NCI-H526 (cell line): ENCODE measurements at regions not wholly inside any gene's neighbourhood (a gene's known extent, or its start where the extent isn't known, plus 50 kb on each side); places are given as distances from the start of the nearest gene placed in this dataset.
"Not testable (repeated sequence)": the region's sequence is repeated elsewhere in the genome, so short reads cannot be mapped to it uniquely, and the experiment has no call there.

ENCODE experiments used
- DNase-seq, 2 experiments: peaks; one replicate each; lab custom pipeline; 2025; lab: John Stamatoyannopoulos, UW

DNA sequence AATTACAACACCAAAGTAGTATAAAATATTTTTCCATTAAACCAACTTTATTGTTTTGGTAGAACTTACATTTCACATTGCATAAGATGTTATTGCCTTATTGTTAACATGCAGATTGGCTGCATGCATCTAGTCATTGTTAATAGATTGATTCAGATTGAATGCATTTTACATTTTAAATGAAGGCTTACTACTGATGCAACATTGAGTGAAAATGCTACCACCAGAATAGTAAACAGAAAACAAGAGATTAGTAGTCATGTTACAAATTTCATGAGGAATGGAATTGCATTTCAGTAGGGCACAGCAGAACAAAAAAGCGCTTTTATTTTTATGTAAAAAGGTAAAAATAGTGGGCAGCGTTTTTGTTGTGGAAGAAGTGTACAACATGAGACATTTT lies 298.3 kb downstream of the ARL4A start:
- DNase-seq, result no peak

DNA sequence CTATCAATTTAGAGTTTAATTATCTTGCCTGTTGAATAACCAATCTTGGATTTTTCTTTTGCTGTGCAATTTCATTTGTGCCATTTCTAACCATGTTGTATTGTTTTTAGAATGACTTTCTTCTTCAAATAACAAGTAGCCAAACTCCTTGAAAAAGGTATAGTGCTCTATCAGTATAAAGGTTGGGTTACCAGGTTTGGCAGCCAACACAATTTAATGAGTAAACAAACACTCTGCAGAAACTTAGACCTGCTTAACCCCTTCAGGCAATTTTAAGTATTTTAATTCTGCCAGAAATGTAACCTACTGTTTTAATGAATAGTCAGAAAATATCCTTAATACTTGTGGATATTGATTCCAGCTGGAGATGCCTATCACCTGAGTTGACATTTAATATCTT lies 299.8 kb downstream of the ARL4A start:
- no peak for DNase-seq

GRCh38 chr7:12990440-12990839 lies 303.0 kb downstream of the ARL4A start:
- no peak for DNase-seq

- DNase-seq, result peak; percentile 29 to 32
Observed at GRCh38 chr7:12993025-12993424, 305.6 kb downstream of the ARL4A start.

DNA sequence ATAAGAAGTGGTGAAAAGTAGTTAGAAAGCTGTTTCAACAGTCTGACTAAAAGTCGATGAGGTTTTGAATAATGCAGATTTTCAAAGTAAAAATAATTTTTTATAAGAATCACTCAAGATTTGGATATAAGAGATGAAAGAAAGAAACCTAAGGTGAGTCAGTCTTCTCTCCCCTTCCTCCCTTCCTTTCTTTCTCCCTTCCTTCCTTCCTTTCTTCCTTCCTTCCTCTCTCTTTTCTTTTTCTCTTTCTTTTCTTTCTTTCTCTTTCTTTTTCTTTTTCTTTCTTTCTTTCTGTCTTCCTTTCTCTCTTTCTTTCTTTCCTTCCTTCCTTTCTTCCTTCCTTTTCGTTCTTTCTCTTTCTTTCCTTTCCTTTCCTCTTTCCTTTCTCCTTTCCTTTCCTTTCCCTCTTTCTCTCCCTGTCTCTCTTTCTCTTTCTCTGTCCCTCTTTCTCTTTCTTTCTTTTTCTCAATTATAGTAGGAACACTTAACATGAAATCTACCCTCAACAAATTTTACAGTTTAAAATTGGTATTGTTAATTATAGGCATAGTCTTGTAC lies 308.6 kb downstream of the ARL4A start:
- DNase-seq, result no peak

- no peak for DNase-seq
Observed at GRCh38 chr7:13007331-13007730, 319.9 kb downstream of the ARL4A start.

DNA sequence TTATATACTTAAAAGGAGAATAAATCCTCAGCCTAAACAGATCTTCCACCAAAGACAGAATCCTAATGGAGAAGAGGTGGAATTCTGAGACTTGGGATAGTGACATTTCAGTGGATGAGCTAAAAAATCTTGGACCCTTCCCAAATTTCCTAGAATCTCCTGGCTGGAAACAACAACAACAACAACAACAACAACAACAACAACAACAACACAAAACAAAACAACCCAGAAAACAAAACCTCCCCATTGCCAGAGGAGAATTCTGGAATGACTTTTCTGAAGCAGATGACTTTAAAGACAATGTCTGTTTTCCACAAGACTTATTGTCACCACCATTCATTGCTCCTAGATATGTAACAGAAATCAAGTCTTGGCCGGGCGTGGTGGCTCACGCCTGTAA lies 322.1 kb downstream of the ARL4A start:
- no peak for DNase-seq

DNA sequence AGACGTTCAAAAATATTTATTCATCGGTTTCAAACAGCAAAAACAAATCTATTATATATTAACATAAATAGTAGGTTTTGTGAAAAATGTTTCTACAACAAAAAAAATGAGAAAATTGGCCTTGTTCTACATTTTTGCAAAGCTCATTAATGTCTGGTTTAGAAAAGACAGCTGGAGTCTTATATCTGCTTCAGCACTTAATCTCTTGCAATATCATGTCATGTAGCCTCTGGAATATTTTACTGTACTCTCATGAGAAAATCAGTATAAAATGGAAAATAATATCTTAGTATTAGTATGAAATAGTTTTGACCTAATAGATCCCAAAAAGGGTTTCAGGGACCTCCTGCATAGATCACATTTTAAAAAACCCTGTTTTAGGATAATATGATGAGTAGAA lies 326.6 kb downstream of the ARL4A start:
- no peak for DNase-seq

- no peak for DNase-seq
Observed at GRCh38 chr7:13016036-13016581, 328.7 kb downstream of the ARL4A start.

GRCh38 chr7:13016592-13017332 lies 329.3 kb downstream of the ARL4A start:
- no peak for DNase-seq

GRCh38 chr7:13017333-13017857 lies 330.0 kb downstream of the ARL4A start:
- no peak for DNase-seq

DNA sequence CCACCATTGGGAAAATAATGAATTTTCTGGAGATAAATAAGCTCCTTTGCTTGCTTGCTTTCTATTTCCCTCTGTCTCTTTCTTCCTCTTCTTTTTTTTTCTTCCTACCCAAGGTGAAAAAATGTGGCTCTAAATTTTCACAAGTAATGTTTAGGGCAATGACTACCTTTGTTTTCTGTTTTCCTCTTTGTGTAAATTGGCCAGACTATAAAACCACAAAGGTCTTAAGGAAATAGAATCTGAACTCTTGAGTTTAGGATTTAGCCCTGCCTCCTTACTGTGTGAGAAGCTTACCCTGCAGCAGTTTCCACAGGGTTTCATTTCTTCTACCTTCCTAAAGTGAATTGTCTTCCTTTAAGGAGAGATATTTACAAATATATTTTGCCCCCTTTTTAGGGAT lies 330.4 kb downstream of the ARL4A start:
- no peak for DNase-seq

DNA sequence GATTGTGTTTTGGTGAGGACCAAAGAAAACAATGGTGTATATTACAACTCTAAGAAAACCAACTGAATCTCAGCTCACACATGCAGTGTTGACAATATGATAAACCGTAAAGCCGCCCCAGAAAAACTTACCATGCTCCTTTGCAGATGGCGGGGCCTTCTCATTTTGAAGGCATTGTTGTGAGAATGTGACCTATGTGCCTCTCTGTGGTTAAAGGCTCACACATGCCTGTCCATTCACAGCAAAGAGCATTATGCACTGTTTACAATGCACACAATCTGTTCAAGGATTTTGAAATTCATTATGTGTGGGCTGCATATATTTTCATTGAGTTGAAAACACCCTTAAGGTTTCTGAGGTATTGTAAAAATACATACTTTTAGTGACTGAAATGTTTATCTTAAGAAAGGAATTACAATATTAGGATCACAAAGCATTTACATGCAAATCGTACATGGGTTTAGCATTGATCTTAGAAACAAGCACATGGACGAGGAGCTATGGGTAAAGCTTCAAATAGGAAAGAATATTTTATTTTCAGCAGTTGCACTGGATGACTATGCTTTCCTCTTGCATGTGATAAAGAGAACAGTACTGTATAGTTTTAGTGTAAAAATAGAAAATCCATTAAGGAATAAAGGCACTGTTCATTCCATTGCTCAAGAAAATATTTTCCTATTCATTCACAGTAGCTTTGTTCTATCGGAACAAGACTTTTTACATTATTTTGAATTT lies 334.3 kb downstream of the ARL4A start:
- no peak for DNase-seq

- DNase-seq, result no peak
Observed at GRCh38 chr7:13024121-13024674, 336.8 kb downstream of the ARL4A start.

- DNase-seq, result not testable (repeated sequence)
Observed at GRCh38 chr7:13025043-13025442, 337.6 kb downstream of the ARL4A start.

GRCh38 chr7:13027321-13027720 lies 339.9 kb downstream of the ARL4A start:
- no peak for DNase-seq

GRCh38 chr7:13028036-13028824 lies 340.8 kb downstream of the ARL4A start:
- no peak for DNase-seq

GRCh38 chr7:13028825-13029099 lies 341.3 kb downstream of the ARL4A start:
- DNase-seq, result no peak

GRCh38 chr7:13031468-13031867 lies 344.0 kb downstream of the ARL4A start:
- DNase-seq, result no peak

- no peak for DNase-seq
Observed at GRCh38 chr7:13032084-13032483, 344.7 kb downstream of the ARL4A start.

DNA sequence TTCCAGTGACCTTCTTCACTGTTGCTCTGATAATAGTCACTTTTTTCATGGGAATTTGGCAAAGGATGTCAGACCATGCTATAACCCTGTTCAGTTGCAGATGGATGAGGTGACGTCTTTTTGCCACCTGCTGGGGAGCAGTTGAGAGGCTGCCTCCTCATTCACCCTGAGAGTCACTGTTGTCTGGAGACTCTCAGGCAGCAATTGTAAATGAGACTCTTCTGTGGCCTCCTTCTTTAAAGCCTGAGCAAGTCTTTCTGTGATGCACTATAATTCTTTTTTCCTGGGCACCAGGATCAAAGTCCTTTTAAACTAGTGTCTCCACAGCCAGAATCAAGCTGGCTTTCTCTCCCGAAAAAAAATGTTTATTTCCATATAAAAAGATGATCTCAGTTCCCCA lies 345.1 kb downstream of the ARL4A start:
- no peak for DNase-seq

DNA sequence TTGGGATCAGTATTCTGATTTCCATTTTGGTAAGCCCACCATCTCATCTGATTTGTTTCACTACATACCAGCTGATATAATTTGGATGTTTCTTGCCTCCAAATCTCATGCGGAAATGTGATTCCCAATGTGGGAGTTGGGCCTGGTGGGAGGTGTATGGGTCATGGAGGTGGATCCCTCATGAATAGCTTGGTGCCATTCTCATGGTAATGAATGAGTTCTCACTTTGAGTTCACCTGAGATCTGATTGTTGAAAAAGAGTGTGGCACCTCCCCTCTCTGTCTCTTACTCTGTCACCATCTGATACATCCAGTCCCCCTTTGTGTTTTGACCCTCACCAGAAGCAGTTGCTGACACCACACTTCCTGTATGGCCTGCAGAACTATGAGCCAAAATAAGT lies 347.3 kb downstream of the ARL4A start:
- DNase-seq, result no peak
